Panc1 (cell line): ENCODE measurements at regions not wholly inside any gene's neighbourhood (a gene's known extent, or its start where the extent isn't known, plus 50 kb on each side); places are given as distances from the start of the nearest gene placed in this dataset.

ENCODE experiments used
- ATAC-seq: fragments of 200-7000 bp; cut with Tn5 transposase; 2 replicates; pipeline ENCODE4 v1.9.1; 2020; ENCODE audit warnings: mild to moderate bottlenecking, moderate library complexity
- BruUV-seq: library from RNA; stranded (reverse); fragments of 400-500 nt; replicated peaks from 2 replicates; lab custom pipeline; 2021; lab: Mats Ljungman, UMichigan
- CTCF ChIA-PET: fragments of 300-600 bp; sonication (Branson Sonifier 250); formaldehyde crosslinking; loops from one replicate; lab custom pipeline; 2022; ENCODE audit warnings: antibody characterized with exemption; lab: Charles Lee
- POLR2A ChIA-PET: fragments of 300-600 bp; sonication (Branson Sonifier 250); formaldehyde crosslinking; loops from one replicate; lab custom pipeline; 2022; ENCODE audit warnings: antibody characterized with exemption; lab: Charles Lee
- DNase-seq: peaks from one replicate; pipeline ENCODE4 v3.0.0-alpha.2; 2010; ENCODE audit warnings: low read depth, low spot score
- H3K27ac ChIP-seq: 2 replicates; pipeline ENCODE4 v1.5.1; 2011; ENCODE audit warnings: mild to moderate bottlenecking, low read length, inconsistent platforms
- H3K27me3 ChIP-seq: fragments of 200-500 bp; sonication (Bioruptor generic); 2 replicates; pipeline ENCODE4 v1.6.0; 2014; ENCODE audit warnings: low read length, inconsistent platforms; ENCODE audit not compliant: control insufficient read depth, insufficient read depth
- H3K36me3 ChIP-seq: fragments of 200-500 bp; sonication (Bioruptor generic); 2 replicates; pipeline ENCODE4 v1.5.1; 2014; ENCODE audit warnings: inconsistent platforms, mild to moderate bottlenecking, low read length, moderate library complexity; ENCODE audit not compliant: control insufficient read depth, insufficient read depth
- H3K4me1 ChIP-seq: 2 replicates; pipeline ENCODE4 v1.5.1; 2011; ENCODE audit warnings: inconsistent platforms, mild to moderate bottlenecking, low read length, moderate library complexity; ENCODE audit not compliant: control insufficient read depth, insufficient read depth
- H3K4me3 ChIP-seq, 2 experiments: 2 replicates each; pipeline ENCODE4 v1.5.1; 2011 to 2012; ENCODE audit warnings: low read depth in 2 of 2, low read length in 2 of 2, mild to moderate bottlenecking in 2 of 2, inconsistent platforms in 1 of 2, moderate library complexity in 1 of 2
- H3K9me3 ChIP-seq: fragments of 200-500 bp; sonication (Bioruptor generic); 2 replicates; pipeline ENCODE4 v1.5.1; 2014; ENCODE audit warnings: low read depth, mild to moderate bottlenecking, inconsistent platforms, low read length, moderate library complexity; ENCODE audit not compliant: control insufficient read depth, insufficient read depth
- CTCF ChIP-seq: fragments of 450-650 bp; IDR thresholded peaks from 2 replicates; pipeline ENCODE4 v1.5.1; 2017; ENCODE audit warnings: mild to moderate bottlenecking
- POLR2AphosphoS5 ChIP-seq: IDR thresholded peaks from 2 replicates; pipeline ENCODE4 v1.6.1; 2012; ENCODE audit warnings: mild to moderate bottlenecking, low read depth, low read length, moderate library complexity
- REST ChIP-seq, 2 experiments: IDR thresholded peaks; 2 replicates each; pipeline ENCODE4 v1.6.1; 2011 to 2012; ENCODE audit warnings: low read depth in 2 of 2, control low read depth in 1 of 2, low read length in 1 of 2, mild to moderate bottlenecking in 1 of 2, moderate library complexity in 1 of 2; ENCODE audit not compliant: insufficient read depth in 1 of 2
- SIN3A ChIP-seq: IDR thresholded peaks from 2 replicates; pipeline ENCODE4 v1.6.1; 2012; ENCODE audit warnings: low read depth, mild to moderate bottlenecking, low read length, moderate library complexity, borderline replicate concordance; ENCODE audit not compliant: insufficient read depth
- TCF7L2 ChIP-seq: IDR thresholded peaks from 2 replicates; pipeline ENCODE4 v1.6.1; 2011; ENCODE audit warnings: mild to moderate bottlenecking, low read depth, low read length, inconsistent platforms
- in situ Hi-C: cut with HindIII; loops from 2 replicates; pipeline ENCODE4 v1.10.0; 2016; ENCODE audit warnings: low sequenced_read_pairs, low pct_unique_long_range_greater_than_20kb
- intact Hi-C: fragments of 100-400 bp; cut with micrococcal nuclease; formaldehyde crosslinking; loops from one replicate; pipeline ENCODE4 v1.10.0; 2022; ENCODE audit not compliant: unreplicated experiment

GRCh38 chr16:7074715-7075114 lies 257.9 kb upstream of the RBFOX1 start:
- Histone ChIP-seq H3K36me3 (no peaks in the 10 kb centered on the region), H3K9me3 (no peaks in the 10 kb centered on the region), H3K27me3 (no peaks in the 10 kb centered on the region), H3K27ac (no peak overlapping the region), H3K4me1 (no peaks in the 10 kb centered on the region), H3K4me3 (no peak overlapping the region)
- in situ Hi-C loops: no loop called here
- DNase-seq (no peak), ATAC-seq (no peak)
- TF ChIP-seq CTCF (no peak), TCF7L2 (no peak), SIN3A (no peak), REST (IDR thresholded peaks at IDR 0.05; ENCODE audit: insufficient read depth in 1 of 2, low read depth in 2 of 2, low read length in 1 of 2) (no peak), POLR2AphosphoS5 (no peak)
- ChIA-PET CTCF (no interaction called here), POLR2A (no interaction called here)
- BruUV-seq: no TSS peak
- intact Hi-C loops: no loop called here

- ChIA-PET CTCF (no interaction called here), POLR2A (no interaction called here)
- intact Hi-C loops: no loop called here
- Histone ChIP-seq H3K4me3 (no peak overlapping the region), H3K27me3 (no peaks in the 10 kb centered on the region), H3K4me1 (no peaks in the 10 kb centered on the region), H3K9me3 (no peaks in the 10 kb centered on the region), H3K27ac (no peak overlapping the region), H3K36me3 (no peaks in the 10 kb centered on the region)
- DNase-seq (no peak), ATAC-seq (no peak)
- in situ Hi-C loops: no loop called here
- BruUV-seq: no TSS peak
- TF ChIP-seq SIN3A (no peak), REST (IDR thresholded peaks at IDR 0.05; ENCODE audit: insufficient read depth in 1 of 2, low read depth in 2 of 2, low read length in 1 of 2) (no peak), TCF7L2 (no peak), CTCF (no peak), POLR2AphosphoS5 (no peak)
These were observed 275.2 kb upstream of the RBFOX1 start for GRCh38 chr16:7057458-7057857.
